ENCODE measurements at regions not wholly inside any gene's neighbourhood (a gene's known extent, or its start where the extent isn't known, plus 50 kb on each side); places are given as distances from the start of the nearest gene placed in this dataset.
"Not testable (repeated sequence)": the region's sequence is repeated elsewhere in the genome, so short reads cannot be mapped to it uniquely, and the experiment has no call there.

DNA sequence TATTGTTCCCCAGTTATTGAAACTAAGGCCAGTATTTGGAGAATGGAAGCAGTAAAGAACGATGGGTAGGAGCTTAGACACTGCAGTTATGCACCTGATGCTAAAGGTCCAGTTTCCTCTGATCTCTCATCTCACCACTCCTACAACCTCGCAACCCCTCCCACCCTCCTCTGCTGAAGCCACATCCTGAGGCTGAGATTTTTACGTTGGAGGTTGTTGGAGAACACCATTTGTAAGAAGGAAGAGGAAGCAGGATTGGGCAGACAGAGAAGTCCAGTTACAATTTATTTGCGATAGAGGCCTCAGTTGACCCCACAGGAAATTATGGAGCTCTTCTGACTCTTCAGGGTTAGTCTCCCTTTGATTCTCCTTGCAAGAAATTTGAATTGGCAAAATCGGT lies 54.3 kb upstream of the NDUFV2 start:
- H3K9me3 Mint-ChIP-seq, result peaks cover 14% of the 10 kb centered on the region
- H3K4me3 Mint-ChIP-seq, result no peak overlapping the region
- no peak for DNase-seq (ENCODE audit: extremely low spot score, unreplicated experiment)
- no peaks in the 10 kb centered on the region for H3K4me1 Mint-ChIP-seq (ENCODE audit: unreplicated experiment)
- H3K36me3 Mint-ChIP-seq, result no peaks in the 10 kb centered on the region
- TF ChIP-seq, protein P1, sequence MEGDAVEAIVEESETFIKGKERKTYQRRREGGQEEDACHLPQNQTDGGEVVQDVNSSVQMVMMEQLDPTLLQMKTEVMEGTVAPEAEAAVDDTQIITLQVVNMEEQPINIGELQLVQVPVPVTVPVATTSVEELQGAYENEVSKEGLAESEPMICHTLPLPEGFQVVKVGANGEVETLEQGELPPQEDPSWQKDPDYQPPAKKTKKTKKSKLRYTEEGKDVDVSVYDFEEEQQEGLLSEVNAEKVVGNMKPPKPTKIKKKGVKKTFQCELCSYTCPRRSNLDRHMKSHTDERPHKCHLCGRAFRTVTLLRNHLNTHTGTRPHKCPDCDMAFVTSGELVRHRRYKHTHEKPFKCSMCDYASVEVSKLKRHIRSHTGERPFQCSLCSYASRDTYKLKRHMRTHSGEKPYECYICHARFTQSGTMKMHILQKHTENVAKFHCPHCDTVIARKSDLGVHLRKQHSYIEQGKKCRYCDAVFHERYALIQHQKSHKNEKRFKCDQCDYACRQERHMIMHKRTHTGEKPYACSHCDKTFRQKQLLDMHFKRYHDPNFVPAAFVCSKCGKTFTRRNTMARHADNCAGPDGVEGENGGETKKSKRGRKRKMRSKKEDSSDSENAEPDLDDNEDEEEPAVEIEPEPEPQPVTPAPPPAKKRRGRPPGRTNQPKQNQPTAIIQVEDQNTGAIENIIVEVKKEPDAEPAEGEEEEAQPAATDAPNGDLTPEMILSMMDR (conservative IDR thresholded peaks at IDR 0.05), result no peak
- H3K27ac Mint-ChIP-seq, result no peak overlapping the region
- H3K27me3 Mint-ChIP-seq, result no peaks in the 10 kb centered on the region

DNA sequence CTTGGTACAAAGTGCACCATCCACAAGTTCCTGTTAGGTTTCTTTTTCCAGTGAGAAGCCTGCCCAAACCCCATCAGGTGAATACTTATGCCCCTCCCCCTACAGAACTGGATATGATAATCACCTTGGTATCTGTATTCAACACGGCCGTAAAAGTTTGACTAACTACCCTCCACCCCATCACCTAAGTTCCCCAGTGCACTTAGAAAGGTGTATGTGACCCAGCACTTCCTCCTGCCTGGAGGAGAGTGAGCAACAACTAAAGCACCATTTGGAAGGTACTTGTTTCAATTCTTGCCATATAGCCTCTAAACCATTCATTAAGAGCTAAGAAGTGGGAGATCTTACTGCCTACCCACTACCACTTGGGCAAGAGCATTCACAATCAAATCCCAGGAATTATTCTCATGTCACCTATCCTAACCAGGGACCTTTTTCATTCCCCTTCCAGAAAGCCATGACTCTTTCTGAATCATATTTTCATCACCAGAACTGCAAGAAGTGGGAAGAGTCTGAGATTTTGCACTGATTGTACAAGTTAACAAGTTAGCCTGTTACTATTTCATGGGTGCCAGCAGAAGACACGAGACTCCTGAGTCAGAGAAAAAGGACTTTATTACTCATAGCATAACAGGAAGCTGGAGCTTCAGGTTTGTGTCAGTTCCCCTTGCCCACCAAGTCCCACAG lies 53.5 kb upstream of the NDUFV2 start:
- H3K27me3 Mint-ChIP-seq, result no peaks in the 10 kb centered on the region
- no peak overlapping the region for H3K27ac Mint-ChIP-seq
- peaks cover 14% of the 10 kb centered on the region for H3K9me3 Mint-ChIP-seq
- no peak overlapping the region for H3K4me3 Mint-ChIP-seq
- H3K36me3 Mint-ChIP-seq, result no peaks in the 10 kb centered on the region
- no peak for DNase-seq (ENCODE audit: extremely low spot score, unreplicated experiment)
- TF ChIP-seq, protein P1 (conservative IDR thresholded peaks at IDR 0.05), result no peak
- H3K4me1 Mint-ChIP-seq (ENCODE audit: unreplicated experiment), result no peaks in the 10 kb centered on the region

DNA sequence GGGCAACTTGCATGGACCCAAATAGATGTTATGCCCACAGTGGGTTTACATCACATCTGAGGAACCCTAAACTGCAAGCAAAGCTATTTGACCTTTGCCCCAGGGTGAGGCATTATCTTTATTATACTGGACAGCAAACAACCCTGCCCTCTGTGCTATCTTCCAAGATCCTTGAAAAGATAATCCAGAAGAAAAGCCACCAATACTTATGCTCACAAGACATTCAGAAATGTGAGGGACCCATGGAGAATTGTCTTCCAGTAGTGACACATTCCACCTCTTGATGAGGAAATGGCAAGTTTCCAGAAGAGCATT lies 53.0 kb upstream of the NDUFV2 start:
- TF ChIP-seq, protein P1 (conservative IDR thresholded peaks at IDR 0.05), result no peak
- no peaks in the 10 kb centered on the region for H3K4me1 Mint-ChIP-seq (ENCODE audit: unreplicated experiment)
- no peak overlapping the region for H3K4me3 Mint-ChIP-seq
- no peak overlapping the region for H3K27ac Mint-ChIP-seq
- no peak for DNase-seq (ENCODE audit: extremely low spot score, unreplicated experiment)
- no peaks in the 10 kb centered on the region for H3K36me3 Mint-ChIP-seq
- peaks cover 14% of the 10 kb centered on the region for H3K9me3 Mint-ChIP-seq
- no peaks in the 10 kb centered on the region for H3K27me3 Mint-ChIP-seq

DNA sequence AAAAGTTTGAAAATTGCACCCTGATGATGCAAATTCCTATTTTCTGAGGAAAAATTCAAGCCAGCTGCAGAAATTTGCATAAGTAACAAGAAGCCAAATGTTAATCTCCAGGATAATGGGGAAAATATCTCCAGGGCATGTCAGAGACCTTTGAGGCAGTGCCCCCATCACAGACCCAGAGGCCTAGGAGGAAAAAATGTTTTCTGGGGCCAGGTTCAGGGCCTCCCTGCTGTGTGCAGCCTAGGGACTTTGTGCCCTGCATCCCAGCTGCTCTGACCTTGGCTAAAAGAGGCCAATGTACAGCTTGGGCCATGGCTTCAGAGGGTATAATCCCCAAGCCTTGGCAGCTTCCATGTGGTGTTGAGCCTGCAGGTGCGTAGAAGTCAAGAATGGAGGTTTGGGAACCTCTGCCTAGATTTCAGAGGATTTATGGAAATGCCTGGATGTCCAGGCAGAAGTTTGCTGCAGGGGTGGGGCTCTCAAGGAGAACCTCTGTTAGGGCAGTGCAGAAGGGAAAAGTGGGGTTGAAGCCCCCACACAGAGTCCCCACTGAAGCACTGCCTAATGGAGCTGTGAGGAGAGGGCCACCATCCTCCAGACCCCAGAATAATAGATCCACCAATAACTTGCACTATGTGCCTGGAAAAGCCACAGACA lies 51.7 kb upstream of the NDUFV2 start:
- H3K36me3 Mint-ChIP-seq; H3K4me3 Mint-ChIP-seq; H3K27ac Mint-ChIP-seq; H3K27me3 Mint-ChIP-seq; DNase-seq (ENCODE audit: extremely low spot score, unreplicated experiment); H3K4me1 Mint-ChIP-seq (ENCODE audit: unreplicated experiment): not testable (repeated sequence)
- H3K9me3 Mint-ChIP-seq, result peaks cover 14% of the 10 kb centered on the region
